ENCODE measurements at regions not wholly inside any gene's neighbourhood (a gene's known extent, or its start where the extent isn't known, plus 50 kb on each side); places are given as distances from the start of the nearest gene placed in this dataset.

- Mint-ChIP-seq H3K4me1 (peaks cover 7 to 11% of the 10 kb centered on the region in 2 experiments), H3K9me3 (peaks cover 0 to 5% of the 10 kb centered on the region in 2 experiments; a peak in 2 of 5 replicates), H3K27me3 (ENCODE audit: low read depth) (no peaks in the 10 kb centered on the region), H3K36me3 (ENCODE audit: insufficient read depth in 1 of 3, low read depth in 3 of 3) (no peaks in the 10 kb centered on the region; a peak in 1 of 7 replicates), H3K4me3 (no peak overlapping the region), H3K27ac (no peak overlapping the region)
- H3K14ac ChIP-seq (ENCODE audit: insufficient read depth, low read length), result no peak overlapping the region
- H2BK120ac ChIP-seq (ENCODE audit: low read depth, low read length, poor library complexity, severe bottlenecking), result no peak overlapping the region
- H3K4me1 ChIP-seq (ENCODE audit: insufficient read depth, low read length), result no peaks in the 10 kb centered on the region
- no peak overlapping the region for H2BK12ac ChIP-seq (ENCODE audit: insufficient read length, low read depth, low read length)
- no peak for DNase-seq
- H3K56ac ChIP-seq (ENCODE audit: insufficient read length, low read depth, low read length), result no peak overlapping the region
- no peak overlapping the region for H3K4me2 ChIP-seq (ENCODE audit: insufficient read depth, insufficient read length, low read length)
- no peak overlapping the region for H3K9ac ChIP-seq (ENCODE audit: extremely low read depth, insufficient read length, low read length)
- no peak overlapping the region for H4K91ac ChIP-seq (ENCODE audit: insufficient read length, low read depth, low read length)
- no peak overlapping the region for H2AK5ac ChIP-seq (ENCODE audit: insufficient read length, low read length)
- H3T11ph ChIP-seq (ENCODE audit: low read length), result no peak overlapping the region
- no peak overlapping the region for H2AFZ ChIP-seq (ENCODE audit: low read length)
- H3K79me1 ChIP-seq (ENCODE audit: insufficient read depth, low read depth, low read length, poor library complexity, severe bottlenecking), result no peaks in the 10 kb centered on the region
- H3K27me3 ChIP-seq (ENCODE audit: insufficient read depth, low read length), result no peaks in the 10 kb centered on the region
- no peak overlapping the region for H3K23ac ChIP-seq (ENCODE audit: insufficient read length, low read depth, low read length)
- H3K18ac ChIP-seq (ENCODE audit: insufficient read length, low read depth, low read length), result no peak overlapping the region
- peak; percentile 87 for TF ChIP-seq CTCF (conservative IDR thresholded peaks at IDR 0.05)
- H2BK15ac ChIP-seq (ENCODE audit: low read depth, low read length), result no peak overlapping the region
- no peak overlapping the region for H2BK5ac ChIP-seq (ENCODE audit: insufficient read length, low read length)
- H4K5ac ChIP-seq (ENCODE audit: insufficient read length, low read depth, low read length), result no peak overlapping the region
- WGBS (ENCODE audit: extremely low coverage, insufficient read length, low lambda C conversion rate), result no CpG with 5 or more reads among the region's 6 CpGs
- no peak overlapping the region for H4K8ac ChIP-seq (replicated peaks; ENCODE audit: insufficient read length, low read depth, low read length)
- H4K20me1 ChIP-seq (ENCODE audit: control insufficient read depth, insufficient read depth, insufficient read length), result no peaks in the 10 kb centered on the region
- no peak overlapping the region for H3K27ac ChIP-seq (ENCODE audit: insufficient read length, low read depth, low read length)
- H2BK20ac ChIP-seq (ENCODE audit: low read depth, low read length, poor library complexity, severe bottlenecking), result no peak overlapping the region
- H3K9me3 ChIP-seq (ENCODE audit: control insufficient read depth, low read depth, low read length), result no peaks in the 10 kb centered on the region
- H3K4ac ChIP-seq (ENCODE audit: low read depth, low read length), result no peak overlapping the region
- H3K79me2 ChIP-seq (ENCODE audit: insufficient read depth, low read length), result no peaks in the 10 kb centered on the region
- no peaks in the 10 kb centered on the region for H3K23me2 ChIP-seq (ENCODE audit: insufficient read length, low read depth, low read length, poor library complexity, severe bottlenecking)
Measured at GRCh38 chr21:14737922-14738321, 191.8 kb upstream of the SAMSN1 start.

Measured in H9 (cell line).